GM21619 (cell line): ENCODE measurements at regions not wholly inside any gene's neighbourhood (a gene's known extent, or its start where the extent isn't known, plus 50 kb on each side); places are given as distances from the start of the nearest gene placed in this dataset.

Experiments used
- ATAC-seq: cut with Tn5 transposase; IDR thresholded peaks from one replicate; pipeline ENCODE4 v1.9.1; 2021; ENCODE audit not compliant: unreplicated experiment

DNA sequence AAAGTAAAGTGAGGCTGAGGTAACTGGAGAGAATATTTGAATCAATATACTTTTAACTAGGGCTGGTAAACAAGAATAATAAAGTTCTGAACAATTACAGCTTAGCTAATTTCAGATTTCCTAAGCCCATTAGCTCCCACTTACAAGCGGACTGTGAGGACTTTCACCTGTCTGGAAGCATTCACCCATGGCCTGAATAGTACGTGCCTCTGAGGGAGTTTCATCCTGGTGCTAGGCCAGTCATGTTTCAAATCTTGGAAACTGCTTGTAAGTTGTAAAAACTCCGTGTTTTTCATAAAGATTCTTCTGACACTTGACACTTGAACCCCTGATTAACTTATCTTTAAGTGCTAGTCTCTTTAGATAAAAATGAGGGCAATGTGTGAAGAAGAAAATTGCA lies 975.2 kb upstream of the GHITM start:
- ATAC-seq = no peak

DNA sequence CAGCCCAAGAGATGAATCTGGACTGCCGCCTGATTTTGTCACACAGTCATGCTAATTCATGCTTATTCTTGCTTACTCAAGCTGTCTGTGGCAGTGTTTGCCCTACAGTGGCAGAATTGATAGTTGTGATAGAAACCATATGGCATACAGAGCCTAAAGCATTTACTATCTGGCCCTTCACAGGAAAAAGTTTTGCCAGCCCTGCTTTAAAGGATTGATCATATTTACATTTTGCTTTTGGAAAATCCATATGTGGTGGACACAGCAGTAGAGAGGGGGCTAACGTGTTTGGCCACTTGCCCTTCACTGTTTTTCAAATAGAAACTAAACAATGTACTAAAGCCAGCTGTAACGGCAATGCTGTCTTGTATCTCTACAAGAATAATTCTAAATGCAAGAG lies 974.0 kb upstream of the GHITM start:
- ATAC-seq = no peak

DNA sequence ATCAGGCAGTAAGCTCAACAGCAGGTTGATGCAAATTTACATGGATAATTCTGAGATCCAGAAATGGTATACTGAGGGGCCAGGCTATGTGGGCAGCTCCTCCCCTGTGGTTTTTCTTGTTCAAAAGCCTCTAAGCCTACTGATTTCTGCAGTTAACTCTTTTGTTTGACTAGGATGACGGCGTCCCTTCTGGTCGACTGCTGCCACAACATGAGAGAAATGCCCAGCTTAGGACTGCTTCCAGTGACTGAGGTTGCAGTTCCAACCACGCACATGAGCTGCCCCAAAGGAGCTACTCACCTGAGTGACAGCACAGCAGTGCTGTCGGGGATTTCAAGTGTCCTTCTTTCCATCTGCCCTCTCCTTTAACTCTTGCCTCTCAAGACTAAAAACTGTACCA lies 973.0 kb upstream of the GHITM start:
- ATAC-seq = no peak

DNA sequence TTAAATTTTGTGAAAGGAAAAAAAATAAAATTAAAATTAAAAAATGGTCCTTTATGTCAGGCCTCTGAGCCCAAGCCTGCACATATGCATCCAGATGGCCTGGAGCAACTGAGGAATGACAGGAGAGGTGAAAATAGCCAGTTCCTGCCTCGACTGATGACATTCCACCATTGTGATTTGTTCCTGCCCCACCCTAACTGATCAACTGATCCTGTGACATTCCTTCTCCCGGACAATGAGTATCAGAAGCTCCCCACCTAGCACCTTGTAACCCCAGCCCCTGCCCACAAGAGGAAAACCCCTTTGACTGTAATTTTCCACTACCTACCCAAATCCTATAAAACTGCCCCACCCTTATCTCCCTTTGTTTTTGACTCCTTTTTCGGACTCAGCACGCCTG lies 972.2 kb upstream of the GHITM start:
- ATAC-seq = no peak

DNA sequence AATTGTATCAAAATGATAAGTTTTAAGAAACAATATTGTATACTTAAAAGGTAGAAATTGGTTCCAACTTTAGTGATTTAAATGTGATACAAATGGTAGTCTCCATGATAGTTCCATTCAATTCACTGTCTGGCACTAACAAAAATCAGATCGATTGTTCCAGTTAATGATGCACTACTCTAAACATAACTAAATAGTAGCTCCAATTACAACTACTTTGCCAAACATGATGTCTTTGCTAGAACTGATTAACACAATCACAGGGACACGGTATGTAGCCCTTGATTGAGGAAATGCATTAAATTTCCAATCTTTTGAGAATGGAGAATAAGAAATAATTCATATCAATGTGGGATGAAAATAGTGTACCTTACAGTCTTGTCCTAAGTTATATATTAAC lies 962.4 kb upstream of the GHITM start:
- ATAC-seq = no peak

DNA sequence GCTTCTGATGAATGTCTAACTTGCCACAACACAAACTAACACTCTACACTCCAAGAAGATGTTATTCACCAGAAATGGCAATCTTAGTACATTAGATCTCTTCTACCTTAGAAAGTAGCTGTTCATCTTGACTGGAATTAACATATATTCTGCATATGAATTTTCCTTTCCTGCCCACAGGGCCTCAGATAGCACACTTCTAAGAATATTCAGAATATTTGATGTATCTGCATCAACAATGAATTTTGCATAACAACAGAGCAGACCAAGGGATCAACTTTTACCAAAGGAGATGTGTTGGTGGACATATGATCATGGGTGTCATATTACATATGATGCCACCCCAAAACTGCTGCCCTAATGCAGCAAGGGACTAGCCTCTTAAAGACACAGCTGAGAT lies 960.8 kb upstream of the GHITM start:
- ATAC-seq = no peak

DNA sequence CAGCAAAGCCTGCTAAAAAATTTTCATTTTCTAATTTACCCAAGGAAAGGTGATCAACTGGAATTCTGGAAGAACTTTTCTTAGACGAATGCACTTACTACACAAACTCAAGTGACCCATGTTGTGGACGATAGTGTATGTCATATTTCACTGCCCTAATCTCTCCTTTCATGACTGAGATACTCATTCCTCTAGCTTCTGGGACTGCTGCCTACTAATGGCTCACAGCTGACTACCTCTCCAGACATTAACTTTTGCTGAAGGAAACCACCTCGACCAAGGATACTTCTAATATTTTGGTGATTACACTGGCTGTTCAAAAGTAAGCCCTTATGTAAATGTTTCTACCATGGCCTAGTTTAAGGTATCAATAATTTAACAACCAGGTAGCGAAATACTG lies 959.9 kb upstream of the GHITM start:
- no peak for ATAC-seq

DNA sequence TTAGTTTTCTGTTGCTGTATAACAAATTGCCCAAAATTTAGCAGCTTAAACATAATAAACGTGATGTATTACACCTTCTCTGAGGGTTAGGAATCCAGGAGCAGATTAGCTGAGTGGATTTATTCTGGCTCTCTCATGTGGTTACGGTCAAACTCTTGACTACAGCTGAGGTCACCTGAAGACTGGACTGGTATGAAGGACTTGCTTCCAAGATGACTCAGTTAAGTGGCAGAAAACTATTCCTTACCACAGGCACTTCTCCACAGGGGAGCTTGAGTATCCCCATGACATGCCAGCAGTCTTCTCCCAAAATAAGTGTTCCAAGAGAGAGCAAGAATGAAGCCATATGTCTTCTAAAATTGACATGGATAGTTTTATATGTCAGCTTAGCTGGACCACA lies 957.2 kb upstream of the GHITM start:
- ATAC-seq = no peak

DNA sequence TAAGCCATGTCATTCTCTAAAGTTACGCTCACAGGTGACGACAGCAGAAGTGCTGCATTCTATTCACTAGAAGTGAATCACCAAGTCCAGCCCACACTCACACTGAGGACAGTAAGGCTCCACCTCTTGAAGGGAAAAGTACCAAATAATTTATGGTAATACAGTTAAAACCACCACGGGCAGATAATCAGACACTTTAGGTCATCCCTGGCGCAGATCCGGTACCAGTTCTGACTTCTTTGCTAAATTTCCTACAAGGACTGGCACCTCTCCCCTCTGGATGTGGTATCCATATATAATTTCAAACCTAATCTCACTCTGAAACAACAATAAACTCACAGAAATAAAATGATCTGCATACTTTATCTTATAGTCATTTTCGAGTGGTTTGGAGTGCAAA lies 954.7 kb upstream of the GHITM start:
- no peak for ATAC-seq

DNA sequence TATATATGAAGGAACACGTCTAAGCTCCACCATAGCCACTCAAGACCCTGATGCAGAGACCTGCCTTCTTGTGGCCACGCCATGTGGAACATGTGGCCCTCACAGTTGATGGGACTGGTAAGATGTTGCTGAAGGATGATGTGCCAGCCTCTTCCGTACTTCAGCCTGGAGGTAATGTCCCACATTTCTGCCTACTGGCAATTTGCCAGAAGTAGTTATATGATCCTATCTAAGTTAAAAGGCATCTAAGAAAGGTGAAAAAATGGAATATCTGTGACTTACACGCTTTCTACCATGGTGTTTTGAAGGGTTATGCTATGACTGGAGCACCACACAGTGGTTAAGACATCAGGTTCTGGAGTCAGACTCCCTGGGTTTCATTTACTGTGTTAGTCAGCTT lies 948.7 kb upstream of the GHITM start:
- no peak for ATAC-seq

DNA sequence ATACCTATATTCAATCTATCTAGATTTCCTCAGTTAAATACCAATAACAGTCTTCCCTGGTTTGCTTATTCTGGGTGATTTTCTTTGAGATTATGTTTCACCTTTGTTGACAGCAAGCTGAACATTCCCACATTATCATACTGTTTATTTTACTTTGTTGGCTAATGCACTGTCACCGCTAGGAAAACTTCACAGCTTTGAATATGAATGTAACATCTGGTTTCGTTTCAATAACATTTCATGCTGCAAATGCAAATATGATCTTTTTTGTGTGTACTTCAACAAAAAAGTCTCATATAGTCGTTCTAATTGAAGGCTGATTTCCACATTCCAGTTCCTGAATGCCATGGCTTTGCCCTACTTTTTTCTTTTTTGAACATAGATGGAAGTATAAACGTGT lies 946.3 kb upstream of the GHITM start:
- no peak for ATAC-seq

DNA sequence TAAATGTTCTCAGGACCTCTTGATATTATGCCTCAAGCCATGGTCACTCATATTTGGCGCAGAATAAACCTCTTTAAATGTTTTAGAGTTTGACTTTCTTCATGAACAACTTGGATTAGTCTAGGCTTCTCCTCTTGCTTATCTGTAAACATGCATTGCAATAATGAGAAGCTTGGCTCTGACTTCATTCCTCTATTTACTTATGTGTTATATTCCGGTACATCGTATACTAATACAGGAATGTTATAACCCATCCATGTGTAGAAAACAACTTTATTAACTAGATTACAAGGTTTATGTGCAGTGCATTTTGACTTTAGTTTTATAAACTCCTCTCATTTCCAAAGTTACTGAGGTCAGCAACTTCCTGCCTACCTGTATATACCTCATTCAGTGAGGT lies 944.3 kb upstream of the GHITM start:
- ATAC-seq = no peak

DNA sequence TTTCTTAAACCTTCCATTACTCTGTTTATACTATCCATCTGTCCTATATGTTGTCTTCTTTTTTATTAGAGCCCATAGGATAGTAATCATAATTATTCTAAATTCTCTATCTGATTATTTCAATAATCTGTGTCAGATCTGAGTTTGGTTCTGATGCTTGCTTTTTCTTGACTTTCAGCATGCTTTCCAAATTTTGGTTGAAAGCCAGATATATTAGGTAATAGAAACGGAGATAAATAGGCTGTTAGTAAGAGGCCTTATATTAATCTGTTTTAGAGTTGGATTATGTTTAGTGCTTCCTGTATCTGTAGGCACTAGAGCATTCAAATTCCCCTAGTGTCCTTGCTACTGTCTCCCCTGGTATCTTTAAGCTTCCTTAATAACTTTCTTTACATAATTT lies 939.9 kb upstream of the GHITM start:
- ATAC-seq = no peak

DNA sequence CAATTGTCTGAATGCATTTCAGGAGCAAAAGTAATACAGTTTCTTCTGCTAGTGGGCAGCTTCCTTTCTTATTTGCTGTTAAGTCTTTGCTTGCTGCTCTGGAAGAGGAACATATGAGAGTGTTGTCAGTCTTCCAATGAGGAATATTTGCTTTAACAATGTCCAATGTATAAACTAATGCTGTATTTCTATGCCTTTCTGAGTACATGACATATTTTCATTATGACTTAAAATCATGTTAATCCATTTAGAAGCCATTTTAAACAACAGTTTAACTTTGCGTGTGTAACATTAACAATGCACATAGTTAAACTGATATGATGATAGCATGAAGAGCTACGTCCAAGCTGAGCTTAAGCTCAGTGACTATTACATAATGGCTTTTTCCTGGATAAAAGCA lies 933.4 kb upstream of the GHITM start:
- ATAC-seq = no peak

DNA sequence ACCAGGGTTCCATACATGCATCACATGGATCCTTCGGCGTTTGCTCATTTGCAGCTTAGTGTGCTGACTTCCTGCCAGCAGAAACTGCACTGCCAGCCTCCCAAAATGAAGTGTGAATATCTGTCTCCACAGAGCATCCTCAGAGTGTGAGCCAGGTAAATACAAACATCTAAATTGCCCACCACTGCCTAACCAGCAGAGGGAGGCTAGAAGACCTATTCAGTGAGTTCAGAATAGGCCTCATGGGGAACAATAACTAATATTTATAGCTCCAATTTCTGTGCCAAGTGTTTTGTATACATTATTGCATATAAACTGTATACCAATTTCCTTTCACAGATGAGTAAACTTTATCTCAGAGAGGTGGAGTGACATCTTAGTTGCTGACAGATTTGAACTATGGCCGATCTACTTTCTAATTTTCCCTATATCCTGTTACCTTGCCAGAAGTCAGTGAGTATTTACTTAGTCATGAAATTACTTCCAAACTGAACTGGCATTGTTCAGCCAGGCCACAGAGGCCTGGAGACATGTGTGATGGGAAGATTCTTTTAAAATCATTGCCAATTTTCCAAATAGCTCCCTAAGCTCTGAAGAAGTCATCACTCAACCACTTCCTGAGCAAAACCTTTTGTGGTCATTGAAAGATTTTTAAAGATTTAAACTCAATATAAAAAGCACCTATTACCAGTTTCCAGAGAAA lies 926.5 kb upstream of the GHITM start:
- no peak for ATAC-seq

DNA sequence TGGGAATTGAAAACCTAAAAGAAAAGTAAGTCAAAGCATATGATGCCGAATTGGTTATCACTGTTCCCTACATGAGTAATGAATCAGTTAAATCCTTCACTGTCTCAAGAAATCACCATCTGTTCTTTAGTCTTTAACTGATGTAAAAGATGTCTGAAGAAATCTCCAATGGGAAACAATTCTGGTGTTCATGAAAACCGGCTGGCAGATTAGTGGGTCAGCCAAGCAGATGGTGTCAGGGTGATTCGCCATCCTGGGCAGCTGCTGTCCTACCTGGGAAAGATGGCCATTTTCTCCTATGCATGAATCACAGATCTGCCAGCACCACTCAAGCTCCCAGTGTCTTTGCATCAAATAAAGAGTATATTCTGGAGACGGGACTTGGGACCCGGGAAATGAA lies 925.2 kb upstream of the GHITM start:
- ATAC-seq = no peak

DNA sequence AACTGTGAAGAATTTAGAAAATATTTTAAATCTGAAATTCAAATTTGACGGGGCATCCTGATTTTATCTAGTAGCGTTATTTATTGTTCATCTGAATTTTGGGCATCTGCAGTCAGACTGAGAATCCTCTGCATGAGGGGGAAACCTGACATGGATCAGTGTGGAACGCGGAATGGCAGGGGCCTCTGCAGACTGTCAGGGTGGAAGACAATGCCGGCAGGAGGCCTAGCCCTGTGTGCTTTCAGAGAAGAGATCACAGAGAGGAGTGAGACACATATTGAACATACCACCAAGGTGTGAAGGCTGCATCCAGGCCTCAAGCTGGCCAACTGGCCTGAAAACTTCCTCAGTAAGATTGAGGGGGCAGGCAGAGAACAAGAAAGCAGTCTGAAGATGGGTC lies 921.1 kb upstream of the GHITM start:
- ATAC-seq = no peak

DNA sequence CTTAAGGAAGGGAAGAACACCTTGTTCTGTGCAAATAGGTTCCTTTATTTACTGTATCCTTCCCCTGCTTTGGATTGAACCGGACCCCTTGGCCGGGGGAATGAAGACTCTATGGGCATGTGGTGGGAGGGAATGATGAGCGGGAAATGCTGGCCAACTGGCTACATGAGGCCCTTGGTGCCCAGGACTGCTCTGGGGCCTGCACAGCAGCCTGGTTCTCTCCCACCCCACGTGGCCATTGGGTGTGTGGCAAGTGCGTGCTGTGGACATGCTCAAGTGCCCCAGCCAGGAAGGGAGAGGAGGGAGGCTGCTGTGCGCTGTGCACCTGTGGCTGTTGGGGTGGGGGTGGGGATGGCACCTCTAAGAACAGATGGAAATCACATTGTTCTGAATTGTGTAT lies 917.0 kb upstream of the GHITM start:
- no peak for ATAC-seq

DNA sequence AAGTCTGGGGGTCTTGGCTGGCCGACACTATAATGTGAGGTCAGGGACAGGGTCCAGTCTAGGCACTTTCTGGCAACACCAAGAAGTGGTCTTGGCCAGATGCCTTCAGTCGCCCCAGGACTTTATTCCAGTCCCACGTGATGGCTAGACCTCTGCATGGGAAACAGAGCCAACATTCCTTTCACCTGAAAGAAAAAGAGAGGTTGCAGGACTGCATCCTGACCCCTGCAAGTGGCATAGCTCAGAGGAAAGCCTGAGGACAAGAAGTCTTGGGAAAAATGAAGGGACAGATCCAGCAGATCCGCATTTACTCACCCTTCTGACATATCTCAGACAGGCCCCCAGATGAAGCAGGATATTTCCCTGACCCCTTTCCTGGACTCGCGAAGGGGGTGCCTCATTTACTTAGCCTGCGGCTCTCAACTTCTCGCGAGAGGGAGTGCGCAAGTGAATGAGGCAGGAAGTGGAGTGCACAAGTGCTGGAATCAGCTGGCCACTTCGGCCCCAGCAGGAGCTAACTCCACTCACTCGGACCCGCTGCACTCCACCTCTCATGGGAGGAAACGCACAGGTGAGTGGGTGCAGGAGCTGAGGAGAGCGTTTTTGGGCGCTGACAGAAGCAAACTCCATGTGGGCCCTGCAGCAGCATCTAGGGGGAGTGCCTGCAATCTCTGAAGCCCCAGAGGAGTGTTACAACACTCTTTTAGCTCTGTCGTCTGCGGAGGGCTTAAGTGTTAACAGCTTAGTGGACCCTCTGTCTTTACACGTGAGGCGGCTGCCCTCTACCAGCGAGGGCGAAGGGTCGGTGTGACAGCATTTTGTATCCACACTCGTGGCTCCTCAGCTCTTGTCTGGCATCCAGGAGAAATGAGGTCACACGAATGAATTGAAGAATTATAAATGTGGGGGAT lies 916.2 kb upstream of the GHITM start:
- no peak for ATAC-seq

DNA sequence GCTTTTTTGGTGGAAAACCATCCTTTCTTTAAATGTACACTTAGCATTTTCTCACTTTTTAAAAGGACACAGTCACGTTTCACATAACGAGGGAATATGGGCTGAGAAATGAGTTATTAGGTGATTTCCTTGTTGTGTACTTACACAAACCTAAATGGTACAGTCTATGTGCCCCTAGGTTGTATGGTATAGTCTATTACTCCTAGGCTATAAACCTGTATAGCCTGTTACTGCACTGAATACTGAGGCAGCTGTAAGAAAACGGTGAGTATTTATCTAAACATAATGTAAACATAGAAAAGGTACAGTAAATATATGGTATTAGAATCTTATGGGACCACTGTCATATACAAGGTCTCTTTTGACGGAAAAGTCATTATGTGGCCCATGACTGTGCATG lies 913.5 kb upstream of the GHITM start:
- ATAC-seq = no peak

DNA sequence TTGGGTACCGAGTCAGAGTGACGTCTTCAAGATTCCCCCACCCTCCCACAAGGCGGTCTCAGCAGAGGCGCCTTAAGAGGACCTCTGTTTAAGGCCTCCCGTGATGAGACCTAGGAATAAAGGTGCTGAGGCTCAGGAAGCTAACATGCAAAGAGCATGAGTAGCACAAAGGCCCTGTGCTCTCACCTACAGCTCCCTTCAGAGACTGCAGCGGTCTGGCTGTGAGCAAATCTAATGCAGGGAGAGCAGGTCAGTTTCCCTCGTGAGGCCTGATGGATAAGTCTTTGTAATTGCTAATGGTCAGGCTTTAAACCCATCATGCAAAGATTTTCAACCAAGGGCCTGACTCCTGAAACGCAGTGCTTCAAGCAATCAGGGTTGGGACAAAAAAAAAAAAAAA lies 909.3 kb upstream of the GHITM start:
- no peak for ATAC-seq

DNA sequence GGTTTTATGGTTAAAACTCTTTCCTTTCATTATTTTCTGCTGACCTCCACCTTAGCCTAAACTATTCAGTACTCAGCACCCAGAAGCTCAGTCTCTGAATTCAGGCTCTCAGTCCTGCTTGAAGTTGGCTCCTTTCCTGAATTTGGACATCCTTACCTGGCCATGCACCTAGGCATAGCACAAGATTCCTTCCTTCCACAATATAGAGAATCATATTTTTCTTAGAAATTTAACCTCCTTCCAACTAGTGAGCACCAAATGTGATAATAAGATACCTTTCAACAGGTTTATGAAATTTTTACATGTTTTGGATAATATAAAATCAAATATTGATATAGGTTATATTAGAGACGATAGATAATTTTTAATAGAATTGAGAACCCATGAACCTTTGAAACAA lies 905.6 kb upstream of the GHITM start:
- no peak for ATAC-seq
